Myocyte (in vitro differentiated cells): ENCODE measurements at regions not wholly inside any gene's neighbourhood (a gene's known extent, or its start where the extent isn't known, plus 50 kb on each side); places are given as distances from the start of the nearest gene placed in this dataset.

Experiments
- DNase-seq: peaks from one replicate; pipeline ENCODE4 v3.0.0-alpha.2; 2012; ENCODE audit warnings: low read depth

- DNase-seq = peak; percentile 3
Measured at GRCh38 chr6:93083337-93084230, 335.8 kb downstream of the EPHA7 start.

- no peak for DNase-seq
Measured at GRCh38 chr6:93081901-93082300, 337.5 kb downstream of the EPHA7 start.

- no peak for DNase-seq
Measured at GRCh38 chr6:93079061-93079460, 340.3 kb downstream of the EPHA7 start.

- no peak for DNase-seq
Measured at GRCh38 chr6:93073811-93074210, 345.5 kb downstream of the EPHA7 start.

GRCh38 chr6:93069856-93070255 is 349.5 kb downstream of the EPHA7 start:
- DNase-seq = no peak

GRCh38 chr6:93059911-93060310 is 359.4 kb downstream of the EPHA7 start:
- peak; percentile 1 for DNase-seq

GRCh38 chr6:93057584-93057983 is 361.8 kb downstream of the EPHA7 start:
- DNase-seq = no peak

- no peak for DNase-seq
Measured at GRCh38 chr6:93048381-93048780, 371.0 kb downstream of the EPHA7 start.

GRCh38 chr6:93047033-93047432 is 372.3 kb downstream of the EPHA7 start:
- no peak for DNase-seq

GRCh38 chr6:93045156-93045555 is 374.2 kb downstream of the EPHA7 start:
- DNase-seq = no peak

GRCh38 chr6:93040375-93040774 is 379.0 kb downstream of the EPHA7 start:
- no peak for DNase-seq

GRCh38 chr6:93036835-93037234 is 382.5 kb downstream of the EPHA7 start:
- DNase-seq = peak; percentile 15

- DNase-seq = no peak
Measured at GRCh38 chr6:93035756-93036155, 383.6 kb downstream of the EPHA7 start.

GRCh38 chr6:93021235-93021915 is 398.0 kb downstream of the EPHA7 start:
- no peak for DNase-seq

GRCh38 chr6:93017626-93018025 is 401.7 kb downstream of the EPHA7 start:
- DNase-seq = no peak

- peak; percentile 6 for DNase-seq
Measured at GRCh38 chr6:93017213-93017612, 402.1 kb downstream of the EPHA7 start.

GRCh38 chr6:93013054-93013453 is 406.3 kb downstream of the EPHA7 start:
- no peak for DNase-seq

GRCh38 chr6:93008375-93008774 is 411.0 kb downstream of the EPHA7 start:
- no peak for DNase-seq

- no peak for DNase-seq
Measured at GRCh38 chr6:92989656-92990055, 429.7 kb downstream of the EPHA7 start.

GRCh38 chr6:92979281-92979680 is 440.1 kb downstream of the EPHA7 start:
- no peak for DNase-seq

GRCh38 chr6:92977018-92977417 is 442.3 kb downstream of the EPHA7 start:
- DNase-seq = no peak

GRCh38 chr6:92967362-92967761 is 452.0 kb downstream of the EPHA7 start:
- no peak for DNase-seq

GRCh38 chr6:92962846-92963245 is 456.5 kb downstream of the EPHA7 start:
- DNase-seq = no peak
